ENCODE measurements at regions not wholly inside any gene's neighbourhood (a gene's known extent, or its start where the extent isn't known, plus 50 kb on each side); places are given as distances from the start of the nearest gene placed in this dataset.
A peak's percentile ranks its signal among the peaks of the same experiment; 100 is the strongest.

DNA sequence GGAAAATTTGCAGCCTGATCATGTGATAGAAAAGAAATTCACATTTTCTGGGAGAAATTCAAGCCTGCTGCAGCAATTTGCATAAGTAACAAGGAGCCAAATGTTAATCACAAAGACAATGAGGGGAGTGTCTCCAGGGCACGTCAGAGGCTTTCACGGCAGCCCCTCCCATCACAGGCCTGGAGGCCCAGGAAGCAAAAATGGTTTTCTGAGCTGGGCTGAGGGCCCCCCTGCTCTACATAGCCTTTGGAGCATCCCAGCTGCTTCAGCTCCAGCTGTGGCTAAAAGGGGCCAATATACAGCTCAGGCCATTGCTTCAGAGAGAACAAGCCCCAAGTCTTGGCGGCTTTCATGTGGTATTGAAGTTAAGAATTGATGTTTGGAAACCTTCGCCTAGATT lies 445.3 kb upstream of the ZEB2 start:
- DNase-seq, result no peak

DNA sequence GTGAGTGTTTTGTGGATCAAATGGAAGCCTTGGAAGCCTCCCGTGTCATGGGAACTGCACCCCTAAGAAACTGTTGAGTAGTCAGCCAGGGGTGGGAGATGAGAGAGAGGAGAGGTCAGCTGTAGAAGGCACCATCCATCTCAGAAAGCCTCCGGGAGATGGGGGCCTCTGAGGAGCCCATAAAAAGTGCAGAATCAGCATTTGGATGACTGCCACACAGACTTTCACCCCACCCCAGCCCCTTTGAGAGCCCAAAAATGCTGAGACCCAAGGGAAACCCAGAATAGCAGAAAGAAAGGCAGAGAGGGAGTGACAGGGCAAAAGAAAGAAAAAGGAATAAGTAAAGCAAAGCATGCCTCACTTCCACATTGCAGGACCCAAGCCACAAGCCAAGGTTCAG lies 443.1 kb upstream of the ZEB2 start:
- no peak for DNase-seq

DNA sequence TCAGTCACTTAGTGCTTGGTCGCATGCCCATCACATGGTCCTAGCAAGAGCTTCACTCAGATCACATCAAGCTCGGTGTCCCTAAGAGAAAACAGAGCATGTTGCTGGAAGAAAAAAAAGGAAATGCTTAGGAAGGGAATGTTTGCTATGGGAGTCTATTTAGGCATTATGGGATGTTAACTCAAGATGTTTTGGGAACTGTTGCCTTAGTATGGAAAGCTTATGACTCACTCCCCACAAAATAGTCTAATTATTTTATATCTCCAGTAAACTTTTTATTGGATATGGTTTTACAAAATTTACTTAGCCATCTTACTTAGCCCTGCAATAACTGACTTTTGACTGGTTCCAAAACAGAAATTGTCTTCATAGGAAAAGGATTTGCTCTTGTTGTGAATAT lies 439.5 kb upstream of the ZEB2 start:
- no peak for DNase-seq

DNA sequence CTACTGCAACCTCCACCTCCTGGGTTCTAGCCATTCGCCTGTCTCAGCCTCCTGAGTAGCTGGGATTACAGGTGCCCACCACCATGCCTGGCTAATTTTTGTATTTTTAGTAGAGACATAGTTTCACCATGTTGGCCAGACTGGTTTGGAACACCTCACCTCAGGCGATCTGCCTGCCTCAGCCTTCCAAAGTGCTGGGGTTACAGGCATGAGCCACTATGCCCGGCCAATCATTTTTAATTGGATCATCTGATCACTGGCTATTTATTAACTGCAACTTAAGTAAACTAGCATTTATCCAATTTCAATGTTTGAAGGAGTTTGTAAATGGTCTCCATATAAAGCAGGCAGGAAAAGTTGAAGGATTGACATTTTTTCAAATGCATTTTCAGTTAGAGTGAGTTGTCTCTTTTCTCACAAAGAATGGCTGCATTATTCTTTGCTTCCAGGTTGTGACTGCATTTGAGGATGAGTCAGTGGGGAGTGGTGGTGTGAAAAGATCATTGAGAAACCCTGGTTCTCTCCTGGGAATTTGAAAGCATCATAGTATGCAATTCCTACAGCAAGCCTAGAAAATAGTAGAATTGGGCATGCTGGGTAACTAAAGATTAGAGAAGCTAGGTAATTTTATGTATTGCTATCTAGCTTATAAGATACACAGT lies 431.1 kb upstream of the ZEB2 start:
- DNase-seq, result no peak

DNA sequence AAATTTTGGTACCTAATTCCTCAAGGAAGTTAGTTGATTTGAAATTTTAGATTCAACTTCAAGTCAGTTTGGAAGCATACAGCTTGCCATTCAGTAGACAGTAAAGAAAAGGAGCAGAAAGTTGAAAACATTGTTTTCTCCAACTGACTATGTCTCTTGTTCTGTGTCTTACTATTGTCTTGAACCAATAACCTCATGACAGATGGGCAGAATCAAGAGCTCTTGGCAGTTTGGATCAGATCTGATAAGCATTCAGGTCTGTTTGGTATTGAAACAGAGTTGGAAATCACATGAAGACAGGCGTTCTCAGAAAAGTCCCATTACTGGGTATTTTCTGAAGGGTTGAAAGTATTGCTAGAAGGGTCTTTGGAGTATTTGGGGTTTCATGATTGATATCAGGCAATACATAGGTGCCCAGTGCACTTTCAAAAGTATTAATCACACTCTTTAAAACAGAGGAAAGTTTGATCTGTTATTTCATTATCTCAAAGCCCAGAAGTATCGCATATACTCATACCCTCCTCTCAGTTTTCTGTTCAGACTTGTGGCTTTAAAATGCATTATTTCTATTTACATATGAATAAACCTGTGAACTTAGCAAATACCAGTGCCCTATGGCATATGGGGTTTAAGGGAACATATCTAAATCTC lies 428.4 kb upstream of the ZEB2 start:
- DNase-seq, result no peak

DNA sequence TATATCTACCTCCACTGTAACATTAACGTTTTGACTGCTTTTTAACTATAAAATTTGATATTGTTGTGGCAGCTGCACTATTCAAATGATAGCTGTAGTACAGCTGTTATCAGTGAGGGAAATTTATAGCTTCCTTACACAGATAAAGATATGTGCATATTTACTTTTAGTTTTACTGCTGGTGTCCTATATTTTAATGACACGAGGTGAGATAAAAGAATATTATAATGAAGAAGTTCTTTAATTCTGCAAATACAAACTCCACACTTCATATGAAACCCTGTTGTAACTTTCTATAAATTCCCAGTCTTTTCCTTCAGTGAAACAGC lies 427.8 kb upstream of the ZEB2 start:
- DNase-seq, result no peak

DNA sequence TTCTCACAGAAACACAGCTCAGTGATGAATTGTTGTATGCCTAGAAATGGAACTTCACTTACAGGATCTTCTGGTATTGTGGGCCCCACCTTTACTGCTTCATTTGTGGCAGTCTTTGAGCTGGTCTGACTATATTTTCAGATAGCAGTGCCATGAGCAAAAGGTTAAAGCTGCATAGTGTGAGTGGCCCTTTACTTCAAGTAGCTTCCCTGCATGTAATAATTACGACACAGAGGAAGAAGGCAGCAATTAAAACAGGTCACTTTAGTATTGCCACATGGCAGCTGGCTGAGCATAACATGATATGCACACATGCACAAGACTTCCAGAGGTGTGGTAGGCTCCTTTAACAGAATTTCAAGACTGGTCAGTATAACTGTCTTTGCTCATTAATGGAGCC lies 426.3 kb upstream of the ZEB2 start:
- DNase-seq, result no peak

DNA sequence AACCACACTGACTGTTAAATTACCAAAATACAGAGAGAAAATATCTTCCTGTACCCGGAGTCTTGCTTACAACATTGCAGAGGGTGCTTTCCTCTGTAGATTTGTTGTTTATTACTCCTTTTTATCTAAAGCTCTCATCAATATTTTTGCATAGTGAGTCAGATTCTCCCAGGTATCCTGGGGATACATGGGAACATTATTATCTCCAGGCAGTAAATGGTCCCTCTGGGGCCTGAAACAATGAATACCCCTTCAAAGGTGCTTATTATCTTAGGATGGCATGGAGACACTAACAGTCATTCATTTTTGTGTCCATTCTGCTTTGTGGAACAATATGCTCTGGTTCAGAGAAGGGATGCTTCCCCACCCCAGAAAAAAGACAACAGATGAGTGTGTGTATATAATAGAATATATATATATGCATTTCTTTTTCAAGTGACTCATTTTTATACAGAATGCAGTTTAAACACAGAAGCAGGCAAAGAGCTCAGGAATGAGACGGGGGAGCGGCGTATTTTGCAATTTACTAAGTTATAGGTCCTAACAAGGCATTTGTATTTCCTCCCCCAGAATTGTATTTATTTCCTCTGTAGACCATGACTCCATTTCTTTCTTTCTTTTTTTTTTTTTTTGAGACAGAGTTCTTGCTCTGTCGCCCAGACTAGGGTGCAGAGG lies 424.8 kb upstream of the ZEB2 start:
- DNase-seq, result peak; percentile 41

DNA sequence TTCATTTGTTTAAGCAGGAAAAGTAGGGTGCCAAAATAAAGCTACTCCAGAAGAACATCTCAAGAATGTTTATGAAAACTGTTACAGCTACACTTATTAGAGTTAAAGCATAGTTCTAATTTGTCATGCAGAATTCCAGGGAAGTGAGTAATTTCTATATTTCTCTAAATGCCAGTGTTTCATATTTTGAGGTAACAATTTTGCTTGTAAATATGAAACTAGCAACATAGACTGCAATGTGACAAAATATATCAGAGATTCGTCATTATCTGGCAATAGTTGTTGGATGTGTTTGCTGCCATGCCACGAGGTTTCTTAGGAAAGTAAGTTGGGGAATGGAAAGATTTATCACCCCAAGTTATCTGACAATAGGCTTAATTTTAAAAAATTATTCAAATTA lies 424.1 kb upstream of the ZEB2 start:
- DNase-seq, result no peak

DNA sequence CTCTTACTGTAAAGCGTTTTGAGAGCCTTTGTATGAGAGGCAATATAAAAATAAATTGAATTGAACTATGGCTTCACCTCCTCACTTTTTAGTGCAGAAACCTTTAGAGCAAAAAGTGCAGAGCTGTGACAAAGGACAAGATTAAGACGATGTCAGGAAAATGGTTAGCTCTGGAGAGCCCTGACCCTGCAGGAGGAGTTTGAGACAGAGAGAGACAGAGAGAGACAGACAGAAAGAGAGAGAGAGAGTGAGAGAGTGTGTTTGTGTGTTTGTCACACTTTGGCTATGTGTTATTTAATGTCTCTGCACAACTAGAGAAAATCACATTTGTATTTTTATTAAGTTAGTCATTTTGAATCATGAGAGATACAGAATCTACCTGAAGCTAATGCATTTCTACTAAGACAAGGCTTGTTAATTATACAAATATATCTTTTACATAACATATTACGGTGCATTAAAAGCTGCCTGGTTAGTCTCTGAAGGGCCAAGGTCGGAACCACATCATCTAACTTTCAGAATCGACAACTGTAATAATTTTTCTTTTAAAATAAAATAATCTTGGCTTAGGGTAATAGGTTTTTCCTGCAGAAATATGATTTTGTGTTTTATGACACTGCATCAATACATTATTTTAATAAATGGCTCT lies 423.5 kb upstream of the ZEB2 start:
- no peak for DNase-seq

DNA sequence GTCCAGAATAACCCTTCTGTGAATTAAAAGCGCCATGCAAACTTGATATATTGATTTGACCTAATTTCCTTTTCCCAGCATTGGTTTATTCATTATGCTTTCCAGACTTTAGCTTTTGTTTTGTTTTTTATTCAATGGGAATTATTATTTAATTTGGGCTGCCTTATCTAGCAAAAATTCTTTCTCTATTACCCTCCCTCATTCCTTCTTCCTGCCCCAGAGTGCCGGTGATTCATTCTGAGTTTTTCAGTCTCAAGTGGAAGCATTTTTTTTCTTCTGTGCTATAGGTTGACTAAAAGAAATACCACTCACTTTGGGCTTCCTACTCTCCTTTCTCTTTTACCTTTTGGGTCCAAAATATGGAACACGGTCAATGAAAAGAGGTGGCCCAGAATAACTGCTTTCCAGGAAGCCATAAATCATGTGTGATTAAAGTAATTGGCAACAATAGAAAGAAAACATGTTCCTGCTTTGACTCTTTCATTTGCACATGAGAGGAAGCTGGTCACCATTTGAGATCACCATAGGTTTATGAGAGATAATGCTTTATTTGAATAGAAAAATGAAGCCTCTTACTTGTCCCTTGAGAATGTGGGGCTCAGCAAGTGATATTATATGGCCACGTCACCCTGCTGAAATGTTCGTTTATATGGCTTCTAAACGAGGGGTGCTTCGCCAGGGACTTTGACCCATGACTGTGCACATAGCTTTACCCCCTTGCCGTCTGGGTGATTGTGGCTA lies 422.8 kb upstream of the ZEB2 start:
- DNase-seq, result peak; percentile 53

DNA sequence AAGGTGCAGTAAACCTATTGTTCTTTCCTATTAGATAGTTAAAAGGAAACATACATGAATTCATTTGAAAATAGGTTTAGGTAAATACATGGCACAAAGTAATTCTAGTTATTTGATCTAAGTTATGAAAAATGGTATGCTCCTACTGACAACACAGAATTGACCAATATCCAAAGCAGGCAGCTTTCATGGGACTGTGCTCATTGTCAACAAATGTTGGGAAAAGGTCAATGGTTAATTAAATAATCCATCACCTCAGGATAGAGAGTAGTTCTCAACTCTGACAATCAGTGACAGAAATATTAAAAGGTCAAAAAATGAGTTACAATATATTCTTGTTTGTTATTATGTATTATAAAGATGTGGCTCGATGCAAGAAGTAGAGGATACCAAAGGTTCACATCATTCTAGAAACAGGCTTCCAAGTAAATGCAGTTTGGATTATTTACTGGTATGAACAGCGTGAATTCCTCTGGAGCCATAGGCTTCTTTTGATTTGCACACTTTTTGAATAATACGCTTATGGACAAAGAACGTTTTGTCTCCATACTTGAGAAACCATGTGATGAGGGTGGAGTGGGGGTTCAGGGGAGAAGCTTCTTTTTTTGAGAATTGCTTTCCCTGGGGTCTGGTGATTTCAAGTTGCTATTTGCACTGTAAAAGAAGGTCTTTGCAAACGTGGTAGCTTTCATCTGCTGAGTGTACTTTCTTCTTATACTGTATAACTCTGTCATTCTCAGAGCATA lies 422.0 kb upstream of the ZEB2 start:
- DNase-seq, result no peak

DNA sequence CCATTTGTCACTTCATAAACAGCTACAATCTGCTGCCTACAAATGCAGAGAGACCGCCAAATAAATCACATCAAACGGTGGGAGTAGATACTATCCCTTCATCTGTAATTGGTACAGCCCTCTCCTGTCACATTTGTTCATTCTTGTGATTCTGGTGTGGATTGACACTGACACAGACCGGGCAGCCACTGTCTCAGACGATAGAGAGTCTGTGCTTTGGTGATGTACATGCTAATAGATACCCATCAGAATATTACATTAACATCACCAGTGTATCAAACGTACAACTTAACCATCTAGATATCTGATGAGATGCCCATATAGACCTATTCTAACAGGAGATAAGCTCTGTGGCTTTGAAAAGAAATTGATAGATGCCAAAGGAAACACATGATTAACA lies 419.7 kb upstream of the ZEB2 start:
- DNase-seq, result no peak

DNA sequence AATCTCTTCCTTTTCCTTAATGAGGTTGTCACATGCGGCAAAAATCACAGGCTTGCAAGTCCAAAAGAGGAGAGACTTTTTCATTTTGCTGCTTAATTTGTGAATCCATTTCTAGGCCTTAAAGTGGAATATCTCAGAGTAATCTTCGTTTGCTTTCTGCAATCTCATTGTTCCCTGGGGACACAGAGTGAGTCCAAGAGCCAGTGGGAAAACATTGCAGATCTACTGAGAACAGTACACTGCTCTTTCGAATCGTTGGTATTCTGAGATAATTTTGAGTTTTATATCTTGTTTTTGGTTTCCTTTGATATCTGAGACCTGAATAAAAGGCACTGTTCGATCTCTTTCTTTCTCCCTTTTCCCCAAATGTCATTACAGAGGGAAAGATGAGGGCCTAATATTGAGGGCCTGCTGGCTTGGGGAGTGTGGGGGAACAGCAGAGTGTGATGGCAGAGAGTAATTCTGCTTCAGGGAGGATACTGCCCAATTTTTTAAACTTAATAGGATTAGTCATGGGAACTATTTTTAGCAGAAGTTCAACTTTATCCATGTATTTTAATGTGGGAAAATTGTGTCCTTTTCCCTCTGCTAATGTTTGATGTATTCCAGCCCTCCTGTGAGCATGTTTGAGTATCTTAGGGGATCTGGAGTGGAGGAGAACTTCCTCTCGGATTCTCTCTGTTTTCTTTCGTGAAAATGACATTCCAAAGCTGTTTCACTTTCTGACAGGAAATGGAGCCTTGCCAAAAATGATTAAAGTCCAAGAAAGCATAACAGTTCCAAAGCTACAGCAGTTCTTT lies 418.2 kb upstream of the ZEB2 start:
- DNase-seq, result no peak

DNA sequence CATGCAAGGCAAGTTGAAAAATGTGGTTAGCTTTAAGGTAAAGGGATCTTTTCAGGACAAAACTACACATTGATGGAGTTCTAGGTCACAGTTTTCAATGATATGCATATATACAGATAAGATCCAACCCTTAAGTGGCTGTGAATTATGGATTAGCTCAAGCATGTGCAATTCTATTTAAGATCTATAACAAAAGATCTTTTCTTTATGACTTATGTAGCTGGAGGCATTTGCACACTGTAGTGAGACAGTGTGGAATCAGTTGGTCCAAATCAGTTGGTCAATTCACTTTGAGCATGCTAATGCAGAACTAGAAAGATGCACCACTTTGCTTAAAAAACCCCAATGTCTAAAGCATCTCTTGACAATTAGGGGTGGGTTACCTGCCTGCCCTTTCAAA lies 417.1 kb upstream of the ZEB2 start:
- no peak for DNase-seq

DNA sequence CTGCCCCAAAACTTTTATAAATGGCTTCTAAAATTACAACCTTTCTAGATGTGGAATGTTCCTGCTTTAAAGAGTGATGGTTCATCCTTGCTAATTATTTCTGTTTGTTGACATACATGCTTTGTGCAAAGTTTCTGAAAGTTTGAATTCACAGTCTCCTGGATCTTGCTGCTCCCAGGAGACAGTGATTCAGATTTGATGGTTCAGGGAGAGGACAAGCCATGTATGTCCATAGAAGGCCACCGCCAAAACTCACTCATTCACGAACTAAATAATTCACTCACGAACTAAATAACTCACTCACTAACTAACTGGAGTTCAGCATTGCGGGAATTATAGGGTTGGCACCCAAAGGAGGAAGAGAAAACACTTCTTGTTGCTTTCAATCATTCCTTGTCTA lies 416.5 kb upstream of the ZEB2 start:
- DNase-seq, result no peak

DNA sequence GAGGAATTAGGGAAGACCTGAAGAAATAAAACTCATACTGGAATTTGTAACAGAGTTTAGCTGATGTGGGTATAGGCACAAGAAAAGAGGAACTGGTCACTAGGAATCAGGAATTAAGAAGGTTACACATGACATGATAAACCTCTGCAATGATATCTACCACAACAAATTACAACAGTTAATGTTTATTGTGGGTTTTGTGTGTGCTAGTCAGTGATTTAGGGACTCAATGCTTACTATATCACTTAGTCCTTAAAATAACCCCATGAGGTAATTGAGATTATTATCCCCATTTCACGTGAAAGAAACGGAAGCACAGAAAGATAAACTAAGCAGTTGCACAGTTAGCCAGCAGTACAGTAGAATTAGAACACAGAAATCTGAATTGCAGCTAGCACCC lies 415.8 kb upstream of the ZEB2 start:
- no peak for DNase-seq

DNA sequence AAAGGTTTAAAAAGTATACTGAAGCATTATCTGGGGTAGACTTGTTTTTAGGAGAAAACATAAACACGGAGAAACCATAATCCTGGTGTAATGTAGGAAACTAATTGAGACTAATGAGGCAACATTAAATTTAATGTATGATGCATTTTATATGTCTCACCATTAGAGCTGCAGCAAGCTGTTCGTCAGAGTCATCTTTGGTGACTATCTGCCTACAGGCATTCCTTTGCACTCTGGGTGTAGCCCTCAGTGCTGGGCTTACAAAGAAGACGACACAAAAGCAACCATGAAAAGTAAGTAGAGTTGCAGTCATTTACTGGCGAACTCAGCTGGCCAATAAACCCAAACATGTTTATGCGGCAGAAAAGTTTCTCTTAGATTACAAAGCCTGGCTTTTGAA lies 415.3 kb upstream of the ZEB2 start:
- DNase-seq, result no peak

DNA sequence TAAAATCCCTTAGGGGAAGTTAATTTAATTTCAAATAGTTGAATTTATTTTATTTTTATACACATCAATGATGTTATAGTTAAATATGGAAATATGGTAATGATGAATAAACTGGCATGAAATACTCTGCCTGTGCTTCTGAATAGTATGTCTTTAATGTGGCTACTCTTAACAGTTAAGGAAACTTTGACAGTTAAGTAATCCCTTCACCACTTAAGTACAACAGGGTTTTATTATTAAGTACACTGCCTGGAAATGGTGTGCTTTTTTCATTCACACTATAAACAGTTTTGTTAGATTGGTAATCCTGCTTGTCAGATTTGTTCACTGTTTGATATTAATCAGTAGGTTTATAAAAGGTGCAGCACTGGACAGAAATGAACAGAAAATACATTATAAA lies 412.0 kb upstream of the ZEB2 start:
- no peak for DNase-seq

DNA sequence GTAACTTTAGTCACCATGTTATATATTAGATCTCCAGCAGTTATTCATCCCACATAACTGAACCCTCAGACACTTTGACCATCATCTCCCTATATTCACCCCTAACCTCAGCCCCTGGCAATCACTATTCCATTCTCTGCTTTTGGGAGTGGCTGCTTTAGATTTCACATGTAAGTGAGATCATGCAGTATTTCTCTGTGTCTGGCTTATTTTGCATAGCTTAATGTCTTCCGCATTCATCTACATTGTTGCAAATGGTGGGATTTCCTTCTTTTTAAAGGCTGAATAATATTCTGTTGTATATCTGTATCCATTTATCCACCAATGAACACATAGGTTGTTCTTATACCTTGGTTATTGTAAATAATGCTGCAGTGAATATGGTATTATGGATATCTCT lies 411.6 kb upstream of the ZEB2 start:
- DNase-seq, result no peak

DNA sequence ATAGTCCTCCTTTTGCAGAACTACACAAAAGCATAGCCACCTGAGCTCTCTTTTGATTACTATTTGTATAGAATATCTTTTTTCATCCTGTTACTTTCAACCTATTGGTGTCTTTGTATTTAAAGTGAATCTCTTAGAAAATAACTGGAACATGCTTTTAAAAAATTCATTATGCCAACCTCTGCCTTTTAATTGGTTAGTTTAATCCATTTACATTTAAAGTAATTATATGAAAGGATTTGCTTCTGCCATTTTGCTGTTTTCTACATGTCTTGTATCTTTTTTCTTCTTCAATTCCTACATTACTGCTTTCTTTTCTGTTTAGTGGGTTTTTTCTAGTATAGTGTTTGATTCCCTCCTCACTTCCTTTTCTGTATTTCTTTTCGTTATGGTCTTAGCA lies 407.5 kb upstream of the ZEB2 start:
- no peak for DNase-seq

DNA sequence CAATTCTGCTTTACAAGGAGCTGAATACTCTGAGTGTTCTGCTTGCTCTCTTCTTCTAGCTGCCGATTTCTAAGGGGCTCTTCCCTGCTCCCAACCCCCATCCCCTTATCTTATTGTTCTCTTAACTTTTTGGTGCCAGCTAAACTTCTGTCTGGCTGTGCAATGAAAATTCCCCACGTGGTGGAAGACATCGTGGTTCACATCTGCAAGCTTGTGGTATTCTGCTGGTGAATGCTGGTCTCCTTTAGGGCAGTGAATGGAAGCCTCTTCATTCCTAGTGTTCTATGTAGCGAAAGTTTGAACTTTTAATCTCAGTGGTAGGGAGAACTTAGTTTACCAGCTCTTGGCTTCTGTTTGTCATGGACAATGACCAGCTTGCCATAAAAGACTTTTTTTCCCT lies 406.0 kb upstream of the ZEB2 start:
- no peak for DNase-seq
